SK-N-SH treated with all-trans-retinoic acid at 6 μM for 48 hours (cell line): ENCODE measurements at regions not wholly inside any gene's neighbourhood (a gene's known extent, or its start where the extent isn't known, plus 50 kb on each side); places are given as distances from the start of the nearest gene placed in this dataset.

Experiments
- ATAC-seq: fragments of 200-7000 bp; cut with Tn5 transposase; 3 replicates; pipeline ENCODE4 v1.9.1; 2020; ENCODE audit warnings: mild to moderate bottlenecking, moderate library complexity
- ARNTL ChIP-seq: fragments of 450-650 bp; formaldehyde crosslinking; IDR thresholded peaks from 2 replicates; pipeline ENCODE4 v1.5.0; 2020; ENCODE audit warnings: low read depth, mild to moderate bottlenecking, moderate library complexity, borderline replicate concordance
- CSDC2 ChIP-seq: fragments of 250-450 bp; sonication (Bioruptor Pico); IDR thresholded peaks from 2 replicates; pipeline ENCODE4 v1.5.0; 2020; ENCODE audit warnings: mild to moderate bottlenecking, moderate library complexity
- ESRRG ChIP-seq: fragments of 250-450 bp; sonication (Bioruptor Pico); IDR thresholded peaks from 2 replicates; pipeline ENCODE4 v1.6.1; 2021; ENCODE audit warnings: mild to moderate bottlenecking
- GLIS3 ChIP-seq: fragments of 250-450 bp; sonication (Bioruptor Pico); IDR thresholded peaks from 2 replicates; pipeline ENCODE4 v1.5.0; 2020; ENCODE audit warnings: mild to moderate bottlenecking, moderate library complexity
- OSR1 ChIP-seq: fragments of 250-450 bp; sonication (Bioruptor Pico); IDR thresholded peaks from 2 replicates; pipeline ENCODE4 v1.8.0; 2022; ENCODE audit warnings: moderate library complexity, mild to moderate bottlenecking, inconsistent platforms
- PATZ1 ChIP-seq: fragments of 250-450 bp; sonication (Bioruptor Pico); IDR thresholded peaks from 2 replicates; pipeline ENCODE4 v1.8.0; 2020; ENCODE audit warnings: mild to moderate bottlenecking, moderate library complexity, borderline replicate concordance
- POU6F1 ChIP-seq: fragments of 250-450 bp; sonication (Bioruptor Pico); IDR thresholded peaks from 2 replicates; pipeline ENCODE4 v1.8.0; 2021; ENCODE audit warnings: low read depth, mild to moderate bottlenecking, moderate library complexity, borderline replicate concordance
- PPARA ChIP-seq: fragments of 250-450 bp; sonication (Bioruptor Pico); IDR thresholded peaks from 2 replicates; pipeline ENCODE4 v1.5.0; 2020; ENCODE audit warnings: mild to moderate bottlenecking, borderline replicate concordance
- RARB ChIP-seq: fragments of 250-450 bp; sonication (Bioruptor Pico); IDR thresholded peaks from 2 replicates; pipeline ENCODE4 v1.8.0; 2021; ENCODE audit warnings: mild to moderate bottlenecking, moderate library complexity
- SNAI2 ChIP-seq: fragments of 250-450 bp; sonication (Bioruptor Pico); IDR thresholded peaks from 2 replicates; pipeline ENCODE4 v1.5.0; 2020; ENCODE audit warnings: mild to moderate bottlenecking, moderate library complexity
- TOX ChIP-seq: fragments of 250-450 bp; sonication (Bioruptor Pico); IDR thresholded peaks from 2 replicates; pipeline ENCODE4 v1.8.0; 2021; ENCODE audit warnings: mild to moderate bottlenecking, moderate library complexity, borderline replicate concordance
- ZFP3 ChIP-seq: fragments of 250-450 bp; sonication (Bioruptor Pico); IDR thresholded peaks from 2 replicates; pipeline ENCODE4 v1.5.0; 2020; ENCODE audit warnings: mild to moderate bottlenecking, moderate library complexity
- ZFP30 ChIP-seq: fragments of 450-650 bp; formaldehyde crosslinking; IDR thresholded peaks from 2 replicates; pipeline ENCODE4 v1.5.0; 2022; ENCODE audit warnings: mild to moderate bottlenecking, moderate library complexity
- ZNF70 ChIP-seq: fragments of 450-650 bp; formaldehyde crosslinking; IDR thresholded peaks from 2 replicates; pipeline ENCODE4 v1.5.0; 2020; ENCODE audit warnings: mild to moderate bottlenecking, moderate library complexity
- TF ChIP-seq, protein P1 (sequence below): fragments of 250-450 bp; sonication (Bioruptor Pico); IDR thresholded peaks from 2 replicates; pipeline ENCODE4 v1.5.0; 2020; ENCODE audit warnings: mild to moderate bottlenecking, moderate library complexity

- no peak for TF ChIP-seq TOX (CRISPR knock-in tag)
- TF ChIP-seq ESRRG, result no peak
- TF ChIP-seq, protein P1, sequence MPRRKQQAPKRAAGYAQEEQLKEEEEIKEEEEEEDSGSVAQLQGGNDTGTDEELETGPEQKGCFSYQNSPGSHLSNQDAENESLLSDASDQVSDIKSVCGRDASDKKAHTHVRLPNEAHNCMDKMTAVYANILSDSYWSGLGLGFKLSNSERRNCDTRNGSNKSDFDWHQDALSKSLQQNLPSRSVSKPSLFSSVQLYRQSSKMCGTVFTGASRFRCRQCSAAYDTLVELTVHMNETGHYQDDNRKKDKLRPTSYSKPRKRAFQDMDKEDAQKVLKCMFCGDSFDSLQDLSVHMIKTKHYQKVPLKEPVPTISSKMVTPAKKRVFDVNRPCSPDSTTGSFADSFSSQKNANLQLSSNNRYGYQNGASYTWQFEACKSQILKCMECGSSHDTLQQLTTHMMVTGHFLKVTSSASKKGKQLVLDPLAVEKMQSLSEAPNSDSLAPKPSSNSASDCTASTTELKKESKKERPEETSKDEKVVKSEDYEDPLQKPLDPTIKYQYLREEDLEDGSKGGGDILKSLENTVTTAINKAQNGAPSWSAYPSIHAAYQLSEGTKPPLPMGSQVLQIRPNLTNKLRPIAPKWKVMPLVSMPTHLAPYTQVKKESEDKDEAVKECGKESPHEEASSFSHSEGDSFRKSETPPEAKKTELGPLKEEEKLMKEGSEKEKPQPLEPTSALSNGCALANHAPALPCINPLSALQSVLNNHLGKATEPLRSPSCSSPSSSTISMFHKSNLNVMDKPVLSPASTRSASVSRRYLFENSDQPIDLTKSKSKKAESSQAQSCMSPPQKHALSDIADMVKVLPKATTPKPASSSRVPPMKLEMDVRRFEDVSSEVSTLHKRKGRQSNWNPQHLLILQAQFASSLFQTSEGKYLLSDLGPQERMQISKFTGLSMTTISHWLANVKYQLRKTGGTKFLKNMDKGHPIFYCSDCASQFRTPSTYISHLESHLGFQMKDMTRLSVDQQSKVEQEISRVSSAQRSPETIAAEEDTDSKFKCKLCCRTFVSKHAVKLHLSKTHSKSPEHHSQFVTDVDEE (CRISPR knock-in tag), result no peak
- no peak for TF ChIP-seq ARNTL (CRISPR knock-in tag)
- no peak for TF ChIP-seq ZNF70
- no peak for TF ChIP-seq CSDC2 (CRISPR knock-in tag)
- TF ChIP-seq POU6F1 (CRISPR knock-in tag), result no peak
- no peak for TF ChIP-seq RARB (CRISPR knock-in tag)
- no peak for TF ChIP-seq SNAI2 (CRISPR knock-in tag)
- ATAC-seq, result no peak
Observed at GRCh38 chr10:130986846-130987245, 324.7 kb downstream of the TCERG1L start.

DNA sequence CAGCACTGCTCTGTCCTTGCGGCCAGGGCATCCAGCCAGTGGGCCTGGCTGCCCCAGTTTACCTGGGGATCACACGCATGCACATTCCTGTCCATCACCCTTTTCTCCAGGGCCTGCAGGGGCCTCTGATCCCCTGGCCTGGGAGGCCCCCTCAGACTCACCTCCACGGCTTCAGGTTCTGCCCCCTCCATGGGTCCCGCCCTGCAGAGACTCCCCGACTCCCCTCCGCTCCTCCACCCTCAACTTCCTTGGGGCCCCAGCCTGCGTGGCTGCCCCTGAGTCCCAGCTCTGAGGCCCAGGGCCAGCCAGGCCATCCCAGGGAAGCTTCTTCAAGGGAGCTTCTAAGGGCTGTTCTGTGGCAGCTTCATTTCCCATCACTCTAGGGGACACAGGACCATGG, 324.1 kb downstream of the TCERG1L start:
- TF ChIP-seq POU6F1 (CRISPR knock-in tag), result no peak
- no peak for TF ChIP-seq ARNTL (CRISPR knock-in tag)
- no peak for TF ChIP-seq PATZ1
- no peak for TF ChIP-seq GLIS3 (CRISPR knock-in tag)
- no peak for ATAC-seq

DNA sequence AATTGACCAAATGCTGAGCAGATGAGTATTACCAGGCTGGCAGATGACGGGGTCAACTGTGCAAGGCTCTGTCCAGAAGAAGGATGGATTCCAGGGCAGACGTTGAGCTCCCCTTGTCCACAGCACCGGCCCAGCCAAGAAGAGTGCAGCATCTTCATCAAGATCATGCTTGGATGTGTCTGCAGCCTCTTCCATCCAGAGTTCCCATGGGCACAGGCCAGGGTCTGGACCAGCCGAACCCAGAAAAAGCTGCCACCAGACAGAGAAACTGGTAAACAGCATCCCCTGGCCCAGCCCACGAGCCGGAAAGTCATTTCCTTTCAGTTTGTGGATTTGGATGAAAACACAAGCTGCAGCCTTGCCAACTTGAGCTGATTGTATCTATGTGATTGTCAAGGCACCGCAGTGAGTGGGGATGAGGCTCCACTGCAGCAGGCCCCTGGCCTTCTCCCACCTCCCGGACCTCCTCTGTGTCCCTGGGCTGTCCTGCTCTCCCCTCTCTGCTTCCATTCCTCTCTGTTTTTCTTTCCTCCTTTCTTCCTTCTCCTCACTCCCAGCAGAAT, 321.8 kb downstream of the TCERG1L start:
- no peak for TF ChIP-seq RARB (CRISPR knock-in tag)
- no peak for TF ChIP-seq PPARA (CRISPR knock-in tag)
- TF ChIP-seq, protein P1 (CRISPR knock-in tag), result no peak
- TF ChIP-seq OSR1, result no peak
- no peak for TF ChIP-seq ZFP30 (CRISPR knock-in tag)
- TF ChIP-seq POU6F1 (CRISPR knock-in tag), result no peak
- TF ChIP-seq ZFP3 (CRISPR knock-in tag), result no peak
- TF ChIP-seq TOX (CRISPR knock-in tag), result no peak

More for the DNA sequence above, 321.8 kb downstream of the TCERG1L start:
- ATAC-seq, result no peak
